GM12878 (cell line): ENCODE measurements at regions not wholly inside any gene's neighbourhood (a gene's known extent, or its start where the extent isn't known, plus 50 kb on each side); places are given as distances from the start of the nearest gene placed in this dataset.

Source experiments
- ATAC-seq: fragments of 200-7000 bp; cut with Tn5 transposase; 3 replicates; pipeline ENCODE4 v1.9.1; 2020; ENCODE audit warnings: mild to moderate bottlenecking, moderate library complexity
- BruUV-seq: library from RNA; stranded (reverse); fragments of 400-500 nt; replicated peaks from 2 replicates; lab custom pipeline; 2021; lab: Mats Ljungman, UMichigan
- CTCF ChIA-PET: fragments of 300-600 bp; sonication (Branson Sonifier 250); formaldehyde crosslinking; extraction: SDS; loops from one replicate; lab custom pipeline; 2021; ENCODE audit warnings: inconsistent platforms; lab: Yijun Ruan, JAX
- POLR2A ChIA-PET: fragments of 350-600 bp; formaldehyde crosslinking; extraction: SDS; loops from one replicate; lab custom pipeline; 2021; ENCODE audit warnings: inconsistent platforms; lab: Charles Lee
- RAD21 ChIA-PET: fragments of 300-600 bp; sonication (Branson Sonifier 250); formaldehyde crosslinking; loops from one replicate; lab custom pipeline; 2023; ENCODE audit warnings: antibody characterized with exemption; ENCODE audit not compliant: unreplicated experiment; lab: Charles Lee
- SMC1A ChIA-PET: fragments of 300-600 bp; sonication (Branson Sonifier 250); formaldehyde crosslinking; loops from one replicate; lab custom pipeline; 2023; ENCODE audit not compliant: unreplicated experiment, uncharacterized antibody; lab: Charles Lee
- DNase-seq: peaks from one replicate; pipeline ENCODE4 v3.0.0-alpha.2; 2011; ENCODE audit warnings: low read depth, low spot score
- FAIRE-seq: peaks from 3 replicates; lab custom pipeline; 2011; peaks lifted over from hg19 to GRCh38; lab: Jason Lieb, UNC
- H2AFZ ChIP-seq: 2 replicates; pipeline ENCODE4 v1.6.0; 2011; ENCODE audit warnings: low read depth, low read length, control low read depth; ENCODE audit not compliant: control insufficient read depth
- H3K27ac ChIP-seq: 2 replicates; pipeline ENCODE4 v1.5.1; 2011; ENCODE audit warnings: control low read depth; ENCODE audit not compliant: control insufficient read depth, insufficient read depth
- H3K27me3 ChIP-seq, 2 experiments: replicated peaks in 1 of 2; 2 replicates each; pipeline versions ENCODE4 v1.6.0 to v1.6.1; 2011; ENCODE audit warnings: low read length in 1 of 2; ENCODE audit not compliant: control insufficient read depth in 2 of 2, insufficient read depth in 2 of 2
- H3K36me3 ChIP-seq, 2 experiments: 2 replicates each; pipeline ENCODE4 v1.5.1; 2011; ENCODE audit warnings: low read length in 1 of 2; ENCODE audit not compliant: control insufficient read depth in 2 of 2, insufficient read depth in 2 of 2
- H3K4me1 ChIP-seq: 2 replicates; pipeline ENCODE4 v1.6.1; 2011; ENCODE audit warnings: mild to moderate bottlenecking, low read length, moderate library complexity, mixed read lengths; ENCODE audit not compliant: control insufficient read depth, insufficient read depth
- H3K4me2 ChIP-seq: 2 replicates; pipeline ENCODE4 v1.6.0; 2011; ENCODE audit warnings: control low read depth; ENCODE audit not compliant: control insufficient read depth, insufficient read depth
- H3K4me3 ChIP-seq: fragments of 200-600 bp; sonication (generic); 2 replicates; pipeline ENCODE4 v1.5.1; 2016
- H3K79me2 ChIP-seq: 2 replicates; pipeline ENCODE4 v1.6.0; 2011; ENCODE audit warnings: low read length; ENCODE audit not compliant: control insufficient read depth, insufficient read depth
- H3K9ac ChIP-seq: 2 replicates; pipeline ENCODE4 v1.8.0; 2011; ENCODE audit warnings: low read length, control low read depth, mixed read lengths; ENCODE audit not compliant: control insufficient read depth, insufficient read depth
- H3K9me3 ChIP-seq: replicated peaks from 3 replicates; pipeline ENCODE4 v1.5.1; 2011; ENCODE audit warnings: mild to moderate bottlenecking, low read length; ENCODE audit not compliant: control insufficient read depth, insufficient read depth
- H4K20me1 ChIP-seq: 2 replicates; pipeline ENCODE4 v1.6.0; 2011; ENCODE audit not compliant: control insufficient read depth, insufficient read depth
- ASH2L ChIP-seq: fragments of 300-600, 200-600 bp; sonication (generic); IDR thresholded peaks from 2 replicates; pipeline ENCODE4 v1.6.1; 2017; ENCODE audit warnings: low read depth, mild to moderate bottlenecking, borderline replicate concordance
- CHD1 ChIP-seq: IDR thresholded peaks from 2 replicates; pipeline ENCODE4 v1.6.1; 2012; ENCODE audit warnings: low read depth, low read length, improper control_type of control experiment
- EED ChIP-seq: sonication (generic); IDR thresholded peaks from 2 replicates; pipeline ENCODE4 v1.6.1; 2016; ENCODE audit warnings: antibody characterized with exemption, low read depth
- KAT2A ChIP-seq: conservative IDR thresholded peaks from 2 replicates; pipeline ENCODE4 v1.6.1; 2011; ENCODE audit warnings: low read depth, low read length; ENCODE audit not compliant: control insufficient read depth
- MTA3 ChIP-seq: IDR thresholded peaks from 2 replicates; pipeline ENCODE4 v1.6.1; 2012; ENCODE audit warnings: low read length, inconsistent platforms, borderline replicate concordance
- RFX5 ChIP-seq: IDR thresholded peaks from 2 replicates; pipeline ENCODE4 v1.6.1; 2011; ENCODE audit warnings: low read depth, low read length, improper control_type of control experiment
- SMC3 ChIP-seq: IDR thresholded peaks from 2 replicates; pipeline ENCODE4 v1.6.1; 2011; ENCODE audit warnings: low read length, improper control_type of control experiment, borderline replicate concordance
- SUZ12 ChIP-seq: fragments of 200-600 bp; sonication (generic); IDR thresholded peaks from one replicate; pipeline ENCODE4 v1.6.1; 2018; ENCODE audit warnings: antibody characterized with exemption, mild to moderate bottlenecking; ENCODE audit not compliant: unreplicated experiment
- WGBS: methylation state at CpG from one replicate; pipeline ENCODE4 v1.1.6; 2016; ENCODE audit warnings: low lambda C conversion rate; ENCODE audit not compliant: insufficient replicate concordance, insufficient coverage; ENCODE audit errors: missing lambda C conversion rate; 5-methylcytosine and 5-hydroxymethylcytosine counted together
- in situ Hi-C: fragments of 300-500 bp; cut with MboI; formaldehyde crosslinking; loops from 9 replicates; pipeline ENCODE4 v1.14.3; 2018; ENCODE audit warnings: mixed read lengths
- intact Hi-C: fragments of 100-400 bp; cut with micrococcal nuclease; formaldehyde crosslinking; loops from one replicate; pipeline ENCODE4 v1.14.2; 2022; ENCODE audit not compliant: unreplicated experiment
- TF ChIP-seq, protein P1 (sequence below): fragments of 150-350 bp; IDR thresholded peaks from 2 replicates; pipeline ENCODE4 v1.6.1; 2014; ENCODE audit warnings: mild to moderate bottlenecking, low read depth, low read length
- TF ChIP-seq, protein P2 (sequence below): fragments of 450-650 bp; IDR thresholded peaks from 2 replicates; pipeline ENCODE4 v1.6.1; 2017; ENCODE audit warnings: mild to moderate bottlenecking

DNA sequence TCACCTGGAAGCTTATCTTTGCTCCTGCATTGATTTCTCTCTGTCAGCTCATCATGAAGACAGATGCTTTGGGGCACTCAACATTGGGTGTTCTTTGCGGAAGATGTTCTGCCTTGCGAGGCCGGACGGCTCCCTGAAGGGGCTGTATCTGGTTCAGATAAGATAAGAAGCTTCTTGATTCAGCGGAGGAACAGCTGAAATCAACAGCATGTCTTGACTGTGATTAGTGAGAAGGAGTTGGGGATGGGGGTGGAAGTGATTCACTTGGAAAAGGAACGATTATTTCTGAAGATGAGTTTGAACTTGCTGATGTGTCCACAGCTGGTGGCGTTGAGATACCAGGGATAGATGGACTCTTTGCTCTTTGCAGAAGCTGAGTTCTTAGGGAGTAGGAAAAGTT is 126.9 kb upstream of the WSCD1 start:
- CTCF ChIA-PET, result no interaction called here
- no peak for TF ChIP-seq MTA3
- no peak for TF ChIP-seq KAT2A
- TF ChIP-seq ASH2L, result no peak
- TF ChIP-seq SMC3, result no peak
- TF ChIP-seq, protein P1, sequence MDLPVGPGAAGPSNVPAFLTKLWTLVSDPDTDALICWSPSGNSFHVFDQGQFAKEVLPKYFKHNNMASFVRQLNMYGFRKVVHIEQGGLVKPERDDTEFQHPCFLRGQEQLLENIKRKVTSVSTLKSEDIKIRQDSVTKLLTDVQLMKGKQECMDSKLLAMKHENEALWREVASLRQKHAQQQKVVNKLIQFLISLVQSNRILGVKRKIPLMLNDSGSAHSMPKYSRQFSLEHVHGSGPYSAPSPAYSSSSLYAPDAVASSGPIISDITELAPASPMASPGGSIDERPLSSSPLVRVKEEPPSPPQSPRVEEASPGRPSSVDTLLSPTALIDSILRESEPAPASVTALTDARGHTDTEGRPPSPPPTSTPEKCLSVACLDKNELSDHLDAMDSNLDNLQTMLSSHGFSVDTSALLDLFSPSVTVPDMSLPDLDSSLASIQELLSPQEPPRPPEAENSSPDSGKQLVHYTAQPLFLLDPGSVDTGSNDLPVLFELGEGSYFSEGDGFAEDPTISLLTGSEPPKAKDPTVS, result no peak
- TF ChIP-seq RFX5, result no peak
- TF ChIP-seq SUZ12, result no peak
- TF ChIP-seq EED, result no peak
- TF ChIP-seq, protein P2, sequence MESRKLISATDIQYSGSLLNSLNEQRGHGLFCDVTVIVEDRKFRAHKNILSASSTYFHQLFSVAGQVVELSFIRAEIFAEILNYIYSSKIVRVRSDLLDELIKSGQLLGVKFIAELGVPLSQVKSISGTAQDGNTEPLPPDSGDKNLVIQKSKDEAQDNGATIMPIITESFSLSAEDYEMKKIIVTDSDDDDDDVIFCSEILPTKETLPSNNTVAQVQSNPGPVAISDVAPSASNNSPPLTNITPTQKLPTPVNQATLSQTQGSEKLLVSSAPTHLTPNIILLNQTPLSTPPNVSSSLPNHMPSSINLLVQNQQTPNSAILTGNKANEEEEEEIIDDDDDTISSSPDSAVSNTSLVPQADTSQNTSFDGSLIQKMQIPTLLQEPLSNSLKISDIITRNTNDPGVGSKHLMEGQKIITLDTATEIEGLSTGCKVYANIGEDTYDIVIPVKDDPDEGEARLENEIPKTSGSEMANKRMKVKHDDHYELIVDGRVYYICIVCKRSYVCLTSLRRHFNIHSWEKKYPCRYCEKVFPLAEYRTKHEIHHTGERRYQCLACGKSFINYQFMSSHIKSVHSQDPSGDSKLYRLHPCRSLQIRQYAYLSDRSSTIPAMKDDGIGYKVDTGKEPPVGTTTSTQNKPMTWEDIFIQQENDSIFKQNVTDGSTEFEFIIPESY, result no peak
- no peak for TF ChIP-seq CHD1
- H4K20me1 ChIP-seq, result no peaks in the 10 kb centered on the region
- SMC1A ChIA-PET, result no interaction called here
- H3K79me2 ChIP-seq, result no peaks in the 10 kb centered on the region
- H3K4me3 ChIP-seq, result no peak overlapping the region
- intact Hi-C loops (no loop called here), in situ Hi-C loops (no loop called here)
- DNase-seq (no peak), ATAC-seq (no peak), FAIRE-seq (no peak)
- H3K9me3 ChIP-seq, result no peaks in the 10 kb centered on the region
- H3K4me1 ChIP-seq, result no peaks in the 10 kb centered on the region
- H3K9ac ChIP-seq, result no peak overlapping the region
- BruUV-seq, result no TSS peak
- RAD21 ChIA-PET, result no interaction called here
- no peak overlapping the region for H3K4me2 ChIP-seq
- H3K27ac ChIP-seq, result no peak overlapping the region
- WGBS, result 42% methylated on average over 7 of the region's 7 CpGs
- H3K27me3 ChIP-seq, result peaks cover 0 to 2% of the 10 kb centered on the region in 2 experiments; a peak in 1 of 4 replicates
- POLR2A ChIA-PET, result no interaction called here
- no peak overlapping the region for H2AFZ ChIP-seq
- H3K36me3 ChIP-seq, result no peaks in the 10 kb centered on the region
